OCI-LY7 (cell line): ENCODE measurements at regions not wholly inside any gene's neighbourhood (a gene's known extent, or its start where the extent isn't known, plus 50 kb on each side); places are given as distances from the start of the nearest gene placed in this dataset.

ENCODE experiments used
- CTCF ChIP-seq: fragments of 200-600 bp; sonication (generic); conservative IDR thresholded peaks from 2 replicates; pipeline ENCODE4 v1.5.1; 2014; ENCODE audit warnings: mild to moderate bottlenecking, antibody characterized with exemption, low read length, moderate library complexity, mixed read lengths
- EZH2phosphoT487 ChIP-seq: fragments of 200-600 bp; sonication (generic); IDR thresholded peaks from 2 replicates; pipeline ENCODE4 v1.6.1; 2018; ENCODE audit warnings: low read depth, borderline replicate concordance, mild to moderate bottlenecking, mixed run types, antibody characterized with exemption, low read length, moderate library complexity, mixed read lengths

- TF ChIP-seq CTCF = no peak
- TF ChIP-seq EZH2phosphoT487 = no peak
Observed at GRCh38 chr22:47280301-47280700, 517.9 kb downstream of the TBC1D22A start.
